Lower leg skin (tissue), 4 donors: ENCODE measurements at regions not wholly inside any gene's neighbourhood (a gene's known extent, or its start where the extent isn't known, plus 50 kb on each side); places are given as distances from the start of the nearest gene placed in this dataset.
"Not testable (repeated sequence)": the region's sequence is repeated elsewhere in the genome, so short reads cannot be mapped to it uniquely, and the experiment has no call there.

Experiments used
- DNase-seq, 2 donors: peaks; one replicate each; pipeline ENCODE4 v3.0.0-alpha.2; 2019; ENCODE audit warnings: low spot score in 2 of 2
- H3K4me3 ChIP-seq: fragments of 200-600 bp; sonication (generic); 2 replicates; pipeline ENCODE4 v1.5.1; 2017; ENCODE audit warnings: mild to moderate bottlenecking, low read depth; ENCODE audit not compliant: poor library complexity, severe bottlenecking
- POLR2A ChIP-seq, 2 donors: fragments of 450-650 bp; IDR thresholded peaks; one replicate each; pipeline ENCODE4 v1.6.1; 2016 to 2017; ENCODE audit warnings: antibody characterized with exemption in 2 of 2, mild to moderate bottlenecking in 1 of 2, moderate library complexity in 1 of 2
- WGBS, 2 donors: methylation state at CpG; one replicate each; pipeline ENCODE4 v1.1.5; 2018; 5-methylcytosine and 5-hydroxymethylcytosine counted together
- intact Hi-C: fragments of 100-400 bp; cut with DNase I; formaldehyde crosslinking; loops from one replicate; pipeline ENCODE4 v1.15.0; 2023; ENCODE audit warnings: low total_unique reads
- TF ChIP-seq, protein P1 (sequence below), 3 donors: fragments of 450-650 bp; IDR thresholded peaks; one replicate each; pipeline ENCODE4 v1.5.1; 2016; ENCODE audit warnings: antibody characterized with exemption in 3 of 3, mild to moderate bottlenecking in 3 of 3, moderate library complexity in 2 of 3

DNA sequence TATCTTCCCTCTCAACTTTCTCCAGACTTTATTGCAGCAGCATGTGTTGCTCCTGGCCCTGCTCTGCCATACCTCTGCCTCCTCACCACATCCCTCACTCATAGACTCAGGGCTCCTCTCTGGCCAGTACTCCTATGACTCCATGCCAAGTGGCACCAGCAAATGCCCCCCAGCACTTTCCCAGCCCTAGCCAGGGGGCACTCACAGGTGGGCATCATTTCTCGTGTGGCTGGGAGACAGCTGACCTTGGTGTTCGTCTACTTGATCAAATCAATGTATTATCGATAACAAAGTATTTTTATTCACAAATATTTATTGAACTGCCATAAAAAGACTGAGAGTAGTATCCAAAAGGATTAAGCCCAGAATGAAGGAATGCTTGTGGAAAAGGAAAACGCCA lies 418.2 kb downstream of the FAM72C start:
- TF ChIP-seq POLR2A (IDR thresholded peaks at IDR 0.05), result no peak
- TF ChIP-seq, protein P1, sequence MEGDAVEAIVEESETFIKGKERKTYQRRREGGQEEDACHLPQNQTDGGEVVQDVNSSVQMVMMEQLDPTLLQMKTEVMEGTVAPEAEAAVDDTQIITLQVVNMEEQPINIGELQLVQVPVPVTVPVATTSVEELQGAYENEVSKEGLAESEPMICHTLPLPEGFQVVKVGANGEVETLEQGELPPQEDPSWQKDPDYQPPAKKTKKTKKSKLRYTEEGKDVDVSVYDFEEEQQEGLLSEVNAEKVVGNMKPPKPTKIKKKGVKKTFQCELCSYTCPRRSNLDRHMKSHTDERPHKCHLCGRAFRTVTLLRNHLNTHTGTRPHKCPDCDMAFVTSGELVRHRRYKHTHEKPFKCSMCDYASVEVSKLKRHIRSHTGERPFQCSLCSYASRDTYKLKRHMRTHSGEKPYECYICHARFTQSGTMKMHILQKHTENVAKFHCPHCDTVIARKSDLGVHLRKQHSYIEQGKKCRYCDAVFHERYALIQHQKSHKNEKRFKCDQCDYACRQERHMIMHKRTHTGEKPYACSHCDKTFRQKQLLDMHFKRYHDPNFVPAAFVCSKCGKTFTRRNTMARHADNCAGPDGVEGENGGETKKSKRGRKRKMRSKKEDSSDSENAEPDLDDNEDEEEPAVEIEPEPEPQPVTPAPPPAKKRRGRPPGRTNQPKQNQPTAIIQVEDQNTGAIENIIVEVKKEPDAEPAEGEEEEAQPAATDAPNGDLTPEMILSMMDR (IDR thresholded peaks at IDR 0.05), result no peak
- DNase-seq, result no peak
- intact Hi-C loops, result no loop called here
- no peak overlapping the region for H3K4me3 ChIP-seq
- 75 to 85% methylated on average over 4 of the region's 4 CpGs for WGBS, 2 donors

DNA sequence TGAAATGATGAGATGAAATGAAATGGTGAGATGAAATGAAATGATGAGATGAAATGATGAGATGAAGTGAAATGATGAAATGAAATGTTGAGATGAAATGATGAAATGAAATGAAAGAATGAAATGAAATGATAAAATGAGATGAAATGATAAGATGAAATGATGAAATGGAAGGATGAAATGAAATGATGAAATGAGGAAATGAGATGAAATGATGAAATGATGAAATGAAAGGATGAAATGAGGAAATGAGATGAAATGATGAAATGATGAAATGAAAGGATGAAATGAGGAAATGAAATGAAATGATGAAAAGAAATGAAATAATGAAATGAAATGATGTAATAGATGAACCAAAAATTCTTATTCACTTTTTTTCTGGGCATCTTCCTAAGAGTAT lies 467.1 kb downstream of the FAM72C start:
- H3K4me3 ChIP-seq, DNase-seq, intact Hi-C loops: not testable (repeated sequence)

DNA sequence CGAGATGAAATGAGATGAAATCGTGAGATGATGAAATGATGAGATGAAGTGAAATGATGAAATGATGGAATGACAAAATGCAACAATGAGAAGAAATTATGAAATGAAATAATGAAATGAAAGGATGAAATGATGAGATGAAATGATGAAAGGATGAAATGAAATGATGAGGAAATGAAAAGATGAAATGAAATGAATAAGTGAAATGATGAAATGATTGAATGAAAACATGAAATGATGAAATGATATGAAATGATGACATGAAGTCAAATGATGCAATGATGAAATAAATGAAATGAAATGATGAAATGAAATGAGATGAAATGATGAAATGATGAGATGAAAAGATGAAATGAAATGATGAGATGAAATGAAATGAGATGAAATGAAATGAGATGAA lies 467.7 kb downstream of the FAM72C start:
- DNase-seq, H3K4me3 ChIP-seq, intact Hi-C loops: not testable (repeated sequence)
- no CpG with 5 or more reads among the region's 2 CpGs for WGBS, 2 donors

DNA sequence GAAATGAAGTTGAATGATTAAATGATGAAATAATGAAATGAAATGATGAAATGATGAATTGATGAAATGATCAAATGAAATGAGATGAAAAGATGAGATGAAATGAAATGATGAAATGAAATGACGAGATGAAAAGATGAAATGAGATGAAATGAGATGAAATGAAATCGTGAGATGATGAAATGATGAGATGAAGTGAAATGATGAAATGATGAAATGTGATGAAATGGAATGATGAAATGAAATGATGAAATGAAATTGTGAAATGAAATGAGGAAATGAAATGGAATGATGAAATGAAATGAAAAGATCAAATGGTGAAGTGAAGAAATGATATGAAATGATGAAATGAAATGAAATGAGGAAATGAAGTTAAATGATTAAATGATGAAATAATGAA lies 468.7 kb downstream of the FAM72C start:
- DNase-seq, H3K4me3 ChIP-seq, intact Hi-C loops: not testable (repeated sequence)
- WGBS, 2 donors, result 73 to 77% methylated on average over 2 of the region's 2 CpGs

- WGBS, 2 donors, result 64 to 72% methylated on average over 4 of the region's 4 CpGs
- DNase-seq, intact Hi-C loops: not testable (repeated sequence)
Measured at GRCh38 chr1:143502038-143502437, 469.7 kb downstream of the FAM72C start.

DNA sequence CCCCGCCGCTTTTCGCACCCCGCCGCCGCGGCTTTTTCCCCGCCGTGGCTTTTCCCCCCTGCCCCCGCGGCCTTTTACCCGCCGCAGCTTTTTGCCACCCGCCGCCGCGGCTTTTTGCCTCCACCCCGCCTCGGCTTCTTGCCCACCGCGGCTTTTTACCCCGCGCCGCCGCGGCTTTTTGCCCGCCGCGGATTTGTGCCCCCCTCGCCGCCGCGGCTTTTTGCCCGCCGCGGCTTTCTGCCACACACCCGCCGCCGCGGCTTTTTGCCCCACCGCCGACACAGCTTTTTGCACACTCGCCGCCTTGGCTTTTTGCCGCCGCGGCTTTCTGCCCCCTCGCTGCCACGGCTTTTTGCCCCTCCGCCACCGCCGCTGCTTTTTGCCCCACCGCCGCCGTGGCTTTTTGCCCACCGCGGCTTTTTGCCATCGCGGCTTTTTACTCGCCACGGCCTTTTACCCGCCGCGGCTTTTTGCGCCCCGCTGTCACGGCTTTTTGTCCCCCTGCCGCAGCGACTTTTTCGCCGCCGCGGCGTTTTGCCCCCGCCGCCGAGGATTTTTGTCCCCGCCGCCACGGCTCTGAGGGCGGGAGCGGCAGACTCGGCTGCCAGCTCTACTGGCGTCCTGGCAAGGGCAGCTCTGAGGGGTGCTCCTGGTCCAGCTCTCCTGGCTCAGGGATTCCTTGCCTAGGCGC lies 473.6 kb downstream of the FAM72C start:
- 1% methylated on average over 32 of the region's 85 CpGs; no CpG with 5 or more reads in 1 of the 2 donors for WGBS, 2 donors
- intact Hi-C loops, H3K4me3 ChIP-seq: not testable (repeated sequence)
- peak in 1 of 2 donors; percentile 50 for DNase-seq

More at GRCh38 chr1:143502038-143502437, 469.7 kb downstream of the FAM72C start:
- H3K4me3 ChIP-seq, result not testable (repeated sequence)

- intact Hi-C loops, result no loop called here
- H3K4me3 ChIP-seq, result no peak overlapping the region
- TF ChIP-seq POLR2A (IDR thresholded peaks at IDR 0.05), result no peak
- TF ChIP-seq, protein P1 (IDR thresholded peaks at IDR 0.05), result no peak
- WGBS, 2 donors, result 3 to 4% methylated on average over 33 to 37 of the region's 50 CpGs
- no peak for DNase-seq
Measured at GRCh38 chr1:143497374-143497747, 474.4 kb downstream of the FAM72C start.

DNA sequence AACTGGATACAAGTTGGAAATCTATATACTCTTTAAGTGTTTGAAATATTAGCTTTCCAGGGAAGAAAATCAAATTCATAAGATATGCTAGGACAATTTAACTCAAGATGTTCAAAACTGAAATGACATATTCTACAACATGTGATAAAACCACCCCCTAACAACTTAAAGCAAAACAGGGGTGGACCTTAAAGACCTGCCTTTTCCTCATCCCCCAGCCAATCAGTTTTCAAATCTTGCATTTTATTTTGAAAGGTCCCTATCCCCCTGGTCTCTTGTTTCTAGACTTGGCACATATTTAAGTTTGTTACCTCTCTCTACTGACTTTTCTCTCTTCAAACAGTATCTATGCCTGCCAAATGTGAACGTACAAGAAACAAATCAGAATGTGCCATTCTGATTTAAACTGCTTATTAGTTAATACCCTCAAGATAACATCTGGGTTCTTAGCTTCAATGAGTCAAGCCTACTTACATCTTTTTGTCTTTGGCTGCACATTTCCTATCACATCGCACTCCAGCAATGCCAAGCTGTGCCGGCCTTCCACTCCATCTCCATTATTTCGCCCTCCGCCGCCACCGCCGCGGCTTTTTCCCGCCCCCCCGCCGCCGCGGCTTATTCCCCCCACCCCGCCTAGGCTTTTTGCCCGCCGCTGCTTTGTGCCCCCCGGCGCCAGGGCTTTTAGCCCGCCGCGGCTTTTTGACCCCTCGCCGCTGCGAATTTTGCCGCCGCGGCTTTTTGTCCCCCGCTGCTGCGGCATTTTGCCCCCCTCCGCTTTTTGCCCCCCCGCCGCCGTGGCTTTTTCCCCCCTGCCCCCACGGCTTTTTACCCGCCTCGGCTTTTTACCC lies 475.0 kb downstream of the FAM72C start:
- intact Hi-C loops, result not testable (repeated sequence)
- 11% methylated on average over 14 of the region's 37 CpGs; no CpG with 5 or more reads in 1 of the 2 donors for WGBS, 2 donors

More for the DNA sequence above, 475.0 kb downstream of the FAM72C start:
- peak in 1 of 2 donors; percentile 49 for DNase-seq
- H3K4me3 ChIP-seq, result not testable (repeated sequence)
